ENCODE measurements at regions not wholly inside any gene's neighbourhood (a gene's known extent, or its start where the extent isn't known, plus 50 kb on each side); places are given as distances from the start of the nearest gene placed in this dataset.

DNA sequence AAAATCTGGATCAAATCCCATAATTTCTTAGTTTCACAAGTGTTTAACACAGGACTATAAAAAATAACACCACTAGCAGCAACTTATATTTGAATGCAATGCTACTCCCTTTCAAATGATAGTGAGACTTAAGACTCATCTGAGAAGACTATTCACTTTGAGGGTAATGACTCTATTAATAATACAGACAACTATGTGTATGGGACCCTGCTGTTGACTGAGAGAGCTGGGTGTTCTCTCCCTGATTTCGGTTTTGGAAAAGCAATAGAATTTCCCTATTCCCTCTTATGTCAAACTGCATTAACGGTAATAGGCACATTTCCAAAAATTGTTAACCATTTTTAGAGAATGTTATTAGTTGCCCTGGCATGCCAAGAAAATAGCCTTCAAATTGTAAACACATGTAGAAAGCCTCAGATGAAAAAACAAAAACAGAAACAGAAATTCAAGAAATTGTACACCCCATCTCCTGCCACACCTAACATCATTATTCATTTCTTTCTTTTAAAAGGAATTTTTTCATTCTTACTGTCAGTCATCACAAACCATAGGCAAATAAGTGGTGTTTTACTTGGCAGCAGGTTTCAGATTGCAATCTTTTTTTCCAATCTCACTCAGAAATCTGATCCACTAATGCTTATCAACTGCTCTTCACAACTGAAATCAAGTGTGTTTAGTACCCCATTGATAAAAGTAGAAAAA is 153.7 kb downstream of the TFPI2 start:
- ChIA-PET CTCF (no interaction called here), POLR2A (ENCODE audit: low non-redundant PET) (no interaction called here)
- no peak overlapping the region for H3K27ac ChIP-seq
- TF ChIP-seq, protein P1, sequence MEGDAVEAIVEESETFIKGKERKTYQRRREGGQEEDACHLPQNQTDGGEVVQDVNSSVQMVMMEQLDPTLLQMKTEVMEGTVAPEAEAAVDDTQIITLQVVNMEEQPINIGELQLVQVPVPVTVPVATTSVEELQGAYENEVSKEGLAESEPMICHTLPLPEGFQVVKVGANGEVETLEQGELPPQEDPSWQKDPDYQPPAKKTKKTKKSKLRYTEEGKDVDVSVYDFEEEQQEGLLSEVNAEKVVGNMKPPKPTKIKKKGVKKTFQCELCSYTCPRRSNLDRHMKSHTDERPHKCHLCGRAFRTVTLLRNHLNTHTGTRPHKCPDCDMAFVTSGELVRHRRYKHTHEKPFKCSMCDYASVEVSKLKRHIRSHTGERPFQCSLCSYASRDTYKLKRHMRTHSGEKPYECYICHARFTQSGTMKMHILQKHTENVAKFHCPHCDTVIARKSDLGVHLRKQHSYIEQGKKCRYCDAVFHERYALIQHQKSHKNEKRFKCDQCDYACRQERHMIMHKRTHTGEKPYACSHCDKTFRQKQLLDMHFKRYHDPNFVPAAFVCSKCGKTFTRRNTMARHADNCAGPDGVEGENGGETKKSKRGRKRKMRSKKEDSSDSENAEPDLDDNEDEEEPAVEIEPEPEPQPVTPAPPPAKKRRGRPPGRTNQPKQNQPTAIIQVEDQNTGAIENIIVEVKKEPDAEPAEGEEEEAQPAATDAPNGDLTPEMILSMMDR (conservative IDR thresholded peaks at IDR 0.05; ENCODE audit: low read depth): no peak
- no peak for DNase-seq (ENCODE audit: low spot score)

DNA sequence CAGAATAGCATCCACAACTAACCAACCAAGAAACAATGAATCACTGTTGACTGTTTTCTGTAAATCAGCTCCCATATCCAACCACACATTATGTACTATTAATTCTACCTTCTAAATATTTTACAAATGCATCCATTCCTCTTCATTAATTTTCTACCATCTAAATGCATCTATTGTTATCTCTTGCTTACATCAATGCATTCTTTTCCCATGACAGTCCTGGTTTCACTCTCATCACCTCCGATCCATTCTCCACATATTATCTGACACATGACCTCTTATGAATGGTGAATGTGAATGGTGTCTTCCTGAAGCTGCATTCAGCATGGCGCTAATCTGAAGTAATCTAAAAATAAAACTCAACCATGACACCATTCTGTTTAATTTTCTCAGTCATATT is 153.8 kb upstream of the CALCR start:
- no peak for DNase-seq (ENCODE audit: low spot score)
- H3K27ac ChIP-seq: no peak overlapping the region
- TF ChIP-seq, protein P1 (conservative IDR thresholded peaks at IDR 0.05; ENCODE audit: low read depth): no peak
- CTCF ChIA-PET: interaction anchor here (0.5 kb wide), 1 partner anchor 57 kb away, joined by 3 read pairs; no protein-coding TSS in a partner anchor
- POLR2A ChIA-PET (ENCODE audit: low non-redundant PET): no interaction called here

DNA sequence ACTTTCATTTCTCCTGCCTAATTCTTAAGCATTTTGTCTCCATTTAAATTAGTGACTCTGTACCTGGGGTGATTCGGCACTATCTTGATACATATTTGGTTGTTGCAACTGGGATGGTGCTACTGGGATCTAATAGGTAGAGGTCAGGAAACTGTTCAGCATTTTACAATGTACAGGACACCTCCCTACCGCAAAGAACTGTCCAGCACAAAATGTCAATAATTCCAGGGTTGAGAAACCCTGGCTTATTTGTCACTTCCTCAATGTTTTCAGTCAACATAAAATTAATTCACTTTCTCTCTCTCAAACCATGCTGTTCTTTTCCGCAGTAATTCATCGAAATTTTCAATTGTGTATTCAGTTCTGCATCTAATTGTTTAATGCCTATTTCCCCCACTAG is 151.4 kb upstream of the CALCR start:
- ChIA-PET CTCF (no interaction called here), POLR2A (ENCODE audit: low non-redundant PET) (no interaction called here)
- no peak for DNase-seq (ENCODE audit: low spot score)
- TF ChIP-seq, protein P1 (conservative IDR thresholded peaks at IDR 0.05; ENCODE audit: low read depth): no peak
- no peak overlapping the region for H3K27ac ChIP-seq

DNA sequence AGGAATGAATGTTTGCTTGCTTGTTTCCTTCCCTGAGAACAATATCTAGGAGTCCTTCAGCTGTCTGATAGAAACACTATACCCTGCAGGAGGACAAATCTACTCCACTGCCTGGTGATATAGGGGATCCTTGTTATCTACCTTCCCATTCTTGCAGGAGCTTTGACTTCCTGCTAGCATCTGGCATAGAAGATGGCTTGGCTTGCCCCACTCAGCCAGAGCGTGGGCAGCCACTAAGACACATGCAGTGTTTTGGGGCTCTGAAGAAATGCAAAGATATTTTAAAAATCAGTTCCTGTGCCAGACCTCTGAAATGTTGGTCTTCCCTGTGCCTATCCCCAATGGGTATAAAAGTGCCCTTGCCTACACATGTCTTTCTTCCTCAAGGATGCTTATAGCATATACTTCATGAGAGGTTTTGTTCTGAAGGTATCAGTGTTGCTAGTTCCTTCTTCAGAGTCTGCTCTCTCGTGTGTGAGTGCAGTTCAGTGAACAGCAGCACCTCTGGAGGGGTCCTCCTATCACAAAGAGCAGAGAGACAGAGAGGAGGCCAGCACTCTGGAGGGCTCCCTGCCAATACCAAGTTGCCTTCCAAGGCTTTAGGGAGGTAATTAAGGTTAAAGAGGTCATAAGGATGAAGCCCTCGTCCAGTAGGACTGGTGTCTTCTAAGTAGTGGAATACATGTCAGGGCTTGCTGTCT is 149.1 kb upstream of the CALCR start:
- DNase-seq (ENCODE audit: low spot score): no peak
- TF ChIP-seq, protein P1 (conservative IDR thresholded peaks at IDR 0.05; ENCODE audit: low read depth): no peak
- H3K27ac ChIP-seq: no peak overlapping the region
- POLR2A ChIA-PET (ENCODE audit: low non-redundant PET): no interaction called here
- CTCF ChIA-PET: no interaction called here

DNA sequence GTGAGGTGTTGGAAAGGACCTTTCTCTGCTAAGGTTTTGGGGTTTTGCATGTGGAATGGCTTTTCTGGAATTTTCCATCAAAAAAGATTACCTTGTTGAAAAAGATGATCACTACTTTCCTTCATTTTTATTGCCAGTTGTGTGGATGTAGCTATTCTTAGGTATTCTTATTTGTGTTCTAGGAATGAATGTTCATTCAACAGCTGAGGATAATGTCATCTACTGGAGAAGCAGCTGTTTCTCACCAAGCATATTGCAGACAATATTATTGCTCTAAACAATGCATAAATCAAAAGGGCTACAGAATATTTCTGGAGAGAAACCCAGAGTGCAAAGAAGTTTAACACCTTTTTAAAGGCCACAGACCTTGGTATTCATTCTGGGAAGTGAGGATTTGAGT is 145.6 kb upstream of the CALCR start:
- CTCF ChIA-PET: no interaction called here
- POLR2A ChIA-PET (ENCODE audit: low non-redundant PET): no interaction called here
- TF ChIP-seq, protein P1 (conservative IDR thresholded peaks at IDR 0.05; ENCODE audit: low read depth): no peak
- H3K27ac ChIP-seq: no peak overlapping the region
- DNase-seq (ENCODE audit: low spot score): no peak

DNA sequence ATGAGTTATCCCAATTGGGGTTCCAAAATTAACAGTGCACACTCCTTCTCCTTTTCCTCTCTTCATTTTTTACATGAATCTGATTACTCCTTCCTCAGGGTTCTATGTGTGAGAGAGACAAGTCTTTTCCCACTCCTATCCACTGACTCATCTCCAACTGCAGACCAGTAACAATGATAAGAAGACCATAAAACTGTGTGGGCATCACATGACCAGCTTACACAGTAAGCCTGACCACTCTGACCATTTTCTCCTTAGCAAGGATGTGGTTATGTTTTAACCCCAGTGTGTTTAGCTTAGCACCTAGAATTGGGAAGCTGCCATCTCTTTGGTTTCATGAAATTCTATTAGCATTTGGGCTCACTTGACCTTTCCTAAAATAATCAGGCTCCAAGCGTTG is 145.0 kb upstream of the CALCR start:
- CTCF ChIA-PET: no interaction called here

More for the DNA sequence above, 145.0 kb upstream of the CALCR start:
- no peak overlapping the region for H3K27ac ChIP-seq
- TF ChIP-seq, protein P1 (conservative IDR thresholded peaks at IDR 0.05; ENCODE audit: low read depth): no peak
- POLR2A ChIA-PET (ENCODE audit: low non-redundant PET): no interaction called here
- no peak for DNase-seq (ENCODE audit: low spot score)
